GM20000 (cell line): ENCODE measurements at regions not wholly inside any gene's neighbourhood (a gene's known extent, or its start where the extent isn't known, plus 50 kb on each side); places are given as distances from the start of the nearest gene placed in this dataset.

Experiments used
- DNase-seq: peaks from one replicate; pipeline ENCODE4 v3.0.0; 2012; ENCODE audit warnings: low spot score
- TF ChIP-seq, protein P1 (sequence below): IDR thresholded peaks from 2 replicates; pipeline ENCODE4 v1.5.1; 2012; ENCODE audit warnings: mild to moderate bottlenecking, control low read depth; ENCODE audit errors: extremely low read depth, missing control alignments

DNA sequence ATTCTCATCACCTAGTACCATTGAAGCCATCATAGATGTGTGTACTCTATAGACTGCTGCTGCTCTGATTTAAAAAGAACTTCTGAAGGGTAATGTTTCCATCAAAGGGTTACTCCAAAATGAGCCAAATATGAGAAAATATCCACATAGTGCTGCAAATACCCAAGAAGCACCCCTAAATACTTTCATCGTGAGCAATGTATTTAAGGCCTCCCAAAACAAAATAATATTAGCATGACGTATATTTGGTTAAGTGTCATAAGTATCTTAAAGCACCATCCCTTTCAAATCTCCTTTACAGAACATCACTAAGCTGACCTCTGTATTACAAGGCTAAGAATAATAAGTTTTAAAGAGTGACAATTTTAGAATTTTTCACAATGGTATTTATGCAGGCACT, 421.8 kb downstream of the MTRR start:
- no peak for DNase-seq
- TF ChIP-seq, protein P1, sequence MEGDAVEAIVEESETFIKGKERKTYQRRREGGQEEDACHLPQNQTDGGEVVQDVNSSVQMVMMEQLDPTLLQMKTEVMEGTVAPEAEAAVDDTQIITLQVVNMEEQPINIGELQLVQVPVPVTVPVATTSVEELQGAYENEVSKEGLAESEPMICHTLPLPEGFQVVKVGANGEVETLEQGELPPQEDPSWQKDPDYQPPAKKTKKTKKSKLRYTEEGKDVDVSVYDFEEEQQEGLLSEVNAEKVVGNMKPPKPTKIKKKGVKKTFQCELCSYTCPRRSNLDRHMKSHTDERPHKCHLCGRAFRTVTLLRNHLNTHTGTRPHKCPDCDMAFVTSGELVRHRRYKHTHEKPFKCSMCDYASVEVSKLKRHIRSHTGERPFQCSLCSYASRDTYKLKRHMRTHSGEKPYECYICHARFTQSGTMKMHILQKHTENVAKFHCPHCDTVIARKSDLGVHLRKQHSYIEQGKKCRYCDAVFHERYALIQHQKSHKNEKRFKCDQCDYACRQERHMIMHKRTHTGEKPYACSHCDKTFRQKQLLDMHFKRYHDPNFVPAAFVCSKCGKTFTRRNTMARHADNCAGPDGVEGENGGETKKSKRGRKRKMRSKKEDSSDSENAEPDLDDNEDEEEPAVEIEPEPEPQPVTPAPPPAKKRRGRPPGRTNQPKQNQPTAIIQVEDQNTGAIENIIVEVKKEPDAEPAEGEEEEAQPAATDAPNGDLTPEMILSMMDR = no peak

GRCh38 chr5:8291641-8292040, 422.7 kb downstream of the MTRR start:
- TF ChIP-seq, protein P1 = no peak

GRCh38 chr5:8295141-8295540, 426.2 kb downstream of the MTRR start:
- TF ChIP-seq, protein P1 = no peak

More at GRCh38 chr5:8291641-8292040, 422.7 kb downstream of the MTRR start:
- DNase-seq = no peak

DNA sequence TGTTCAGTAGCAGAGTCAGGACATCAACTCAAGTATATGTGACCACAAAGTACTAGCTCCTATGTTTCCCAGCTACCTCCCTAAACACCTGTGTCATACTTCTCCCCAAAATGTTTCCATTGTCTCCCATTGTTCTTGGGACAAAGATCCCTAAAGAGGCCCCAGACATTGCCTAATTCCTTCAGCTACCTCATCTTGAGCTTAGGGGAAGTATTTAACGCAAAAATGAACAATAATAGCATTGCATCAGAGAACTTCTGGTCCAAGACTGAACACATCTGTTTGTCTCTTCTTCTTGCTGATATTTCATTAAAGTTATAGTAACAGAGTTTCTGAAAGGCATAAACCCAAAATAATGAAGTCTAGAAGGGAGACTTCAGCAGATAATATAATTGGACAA, 430.8 kb downstream of the MTRR start:
- TF ChIP-seq, protein P1 = no peak
- no peak for DNase-seq

More at GRCh38 chr5:8295141-8295540, 426.2 kb downstream of the MTRR start:
- no peak for DNase-seq

DNA sequence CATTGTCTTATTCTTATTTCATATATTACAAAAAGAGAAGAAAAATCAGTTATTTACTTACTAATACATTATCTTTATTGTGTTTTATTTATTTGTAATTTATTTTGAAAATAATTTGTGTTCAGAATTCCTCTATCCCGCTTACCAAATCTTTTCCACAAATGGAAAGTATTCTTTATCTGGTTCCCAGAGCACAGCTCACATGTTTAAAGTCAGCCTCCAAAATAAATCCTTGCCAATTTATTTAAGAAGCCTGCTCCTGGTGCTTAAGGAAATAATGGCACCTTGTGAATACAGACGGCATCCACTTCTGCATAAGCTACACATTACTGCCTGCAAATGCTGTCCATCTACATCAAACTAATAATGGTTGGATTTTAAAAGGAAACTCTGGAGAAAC, 435.4 kb downstream of the MTRR start:
- no peak for DNase-seq
- TF ChIP-seq, protein P1 = no peak

DNA sequence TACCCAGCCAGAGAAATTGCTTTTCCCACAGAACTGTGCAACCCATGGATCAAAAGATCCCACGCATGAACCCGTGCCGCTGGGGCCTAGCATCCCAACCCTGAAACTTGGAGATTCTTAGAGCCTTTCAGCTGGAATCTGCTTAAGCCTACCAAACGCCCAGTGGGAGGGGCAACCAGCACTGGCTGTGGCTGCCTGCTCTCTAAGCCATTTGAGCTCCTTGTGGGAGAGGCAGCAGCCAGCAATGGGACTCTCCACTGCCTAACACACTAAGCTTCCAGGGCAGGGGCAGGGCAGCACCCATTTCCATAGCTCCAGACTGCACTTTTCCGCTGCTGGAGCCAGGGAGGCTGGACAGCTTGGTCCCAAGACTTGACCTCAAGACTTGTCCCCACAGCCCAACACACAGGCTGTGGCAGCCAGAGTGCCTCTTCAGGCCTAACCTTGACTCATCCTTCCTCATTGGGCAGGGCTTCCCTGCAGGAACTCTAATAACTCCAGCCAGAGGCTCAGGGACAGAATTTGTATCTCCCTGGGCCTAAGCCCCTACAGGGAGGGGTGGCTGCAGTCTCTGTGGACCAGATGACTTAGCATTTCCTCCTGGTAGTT, 437.4 kb downstream of the MTRR start:
- DNase-seq = no peak
- TF ChIP-seq, protein P1 = no peak

DNA sequence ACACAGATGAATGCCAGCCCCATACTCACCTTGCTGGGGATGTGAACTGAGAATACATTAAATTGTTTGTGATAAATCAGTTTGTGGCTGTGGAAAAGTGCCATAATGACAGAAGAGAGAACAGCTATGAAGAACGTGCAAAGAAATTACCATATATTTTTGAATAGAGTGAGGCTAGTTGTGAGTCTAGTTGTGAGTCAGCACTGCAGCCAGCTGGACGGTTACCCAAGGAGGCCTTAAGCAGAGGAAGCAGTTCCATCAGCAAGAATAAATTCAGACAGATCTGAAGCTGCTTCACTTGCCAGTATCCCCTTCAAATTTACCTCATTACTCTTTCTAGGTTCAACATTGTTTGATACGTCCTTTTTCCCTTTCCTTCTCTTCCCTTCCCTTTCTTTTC, 446.0 kb downstream of the MTRR start:
- TF ChIP-seq, protein P1 = no peak
- no peak for DNase-seq
